Gastroesophageal sphincter (tissue), 3 donors: ENCODE measurements at regions not wholly inside any gene's neighbourhood (a gene's known extent, or its start where the extent isn't known, plus 50 kb on each side); places are given as distances from the start of the nearest gene placed in this dataset.

ENCODE experiments used
- CTCF ChIP-seq, 4 experiments: fragments of 200-600 bp in 2 of 4; fragments of 450-650 bp in 2 of 4; sonication (generic) in 1 of 4; IDR thresholded peaks; one replicate each; pipeline ENCODE4 v1.5.1; 2017 to 2019; ENCODE audit warnings: antibody characterized with exemption in 4 of 4, mild to moderate bottlenecking in 2 of 4, moderate library complexity in 2 of 4
- EP300 ChIP-seq: sonication (generic); formaldehyde crosslinking; IDR thresholded peaks from one replicate; pipeline ENCODE4 v1.6.1; 2017; ENCODE audit warnings: antibody characterized with exemption, mild to moderate bottlenecking
- POLR2A ChIP-seq, 2 donors: fragments of 450-650 bp; IDR thresholded peaks; one replicate each; pipeline ENCODE4 v1.6.1; 2017; ENCODE audit warnings: antibody characterized with exemption in 2 of 2, mild to moderate bottlenecking in 2 of 2, moderate library complexity in 1 of 2
- POLR2AphosphoS5 ChIP-seq: sonication (generic); formaldehyde crosslinking; IDR thresholded peaks from one replicate; pipeline ENCODE4 v1.6.1; 2017; ENCODE audit warnings: antibody characterized with exemption

GRCh38 chr13:31684466-31684865 lies 54.9 kb upstream of the RXFP2 start:
- TF ChIP-seq CTCF (IDR thresholded peaks at IDR 0.05), result no peak
- TF ChIP-seq POLR2AphosphoS5, result no peak
- TF ChIP-seq POLR2A (IDR thresholded peaks at IDR 0.05), result no peak
- no peak for TF ChIP-seq EP300
